ENCODE measurements at regions not wholly inside any gene's neighbourhood (a gene's known extent, or its start where the extent isn't known, plus 50 kb on each side); places are given as distances from the start of the nearest gene placed in this dataset.
"Not testable (repeated sequence)": the region's sequence is repeated elsewhere in the genome, so short reads cannot be mapped to it uniquely, and the experiment has no call there.

GRCh38 chr2:65914244-65914786 is 481.9 kb upstream of the SPRED2 start:
- DNase-seq (ENCODE audit: low spot score), result no peak

- no peak for DNase-seq (ENCODE audit: low spot score)
These were observed 481.4 kb upstream of the SPRED2 start for GRCh38 chr2:65913813-65914212.

- no peak for DNase-seq (ENCODE audit: low spot score)
These were observed 469.4 kb upstream of the SPRED2 start for GRCh38 chr2:65901756-65902155.

- no peak for DNase-seq (ENCODE audit: low spot score)
These were observed 464.0 kb upstream of the SPRED2 start for GRCh38 chr2:65896446-65896845.

- not testable (repeated sequence) for DNase-seq (ENCODE audit: low spot score)
These were observed 457.7 kb upstream of the SPRED2 start for GRCh38 chr2:65890131-65890530.

- no peak for DNase-seq (ENCODE audit: low spot score)
These were observed 452.9 kb upstream of the SPRED2 start for GRCh38 chr2:65885266-65885665.

GRCh38 chr2:65881592-65881991 is 449.2 kb upstream of the SPRED2 start:
- no peak for DNase-seq (ENCODE audit: low spot score)

- no peak for DNase-seq (ENCODE audit: low spot score)
These were observed 448.0 kb upstream of the SPRED2 start for GRCh38 chr2:65880436-65880835.

GRCh38 chr2:65878011-65878340 is 445.6 kb upstream of the SPRED2 start:
- DNase-seq (ENCODE audit: low spot score), result no peak

GRCh38 chr2:65877331-65878010 is 445.1 kb upstream of the SPRED2 start:
- peak; percentile 41 for DNase-seq (ENCODE audit: low spot score)

GRCh38 chr2:65876114-65876513 is 443.7 kb upstream of the SPRED2 start:
- no peak for DNase-seq (ENCODE audit: low spot score)

GRCh38 chr2:65870826-65871225 is 438.4 kb upstream of the SPRED2 start:
- DNase-seq (ENCODE audit: low spot score), result no peak

GRCh38 chr2:65869296-65869695 is 436.9 kb upstream of the SPRED2 start:
- no peak for DNase-seq (ENCODE audit: low spot score)

GRCh38 chr2:65868177-65868576 is 435.8 kb upstream of the SPRED2 start:
- no peak for DNase-seq (ENCODE audit: low spot score)

- DNase-seq (ENCODE audit: low spot score), result no peak
These were observed 435.0 kb upstream of the SPRED2 start for GRCh38 chr2:65867446-65867845.

GRCh38 chr2:65866148-65866547 is 433.7 kb upstream of the SPRED2 start:
- DNase-seq (ENCODE audit: low spot score), result no peak

- DNase-seq (ENCODE audit: low spot score), result no peak
These were observed 432.2 kb upstream of the SPRED2 start for GRCh38 chr2:65864619-65865018.

GRCh38 chr2:65863713-65864112 is 431.3 kb upstream of the SPRED2 start:
- no peak for DNase-seq (ENCODE audit: low spot score)

- no peak for DNase-seq (ENCODE audit: low spot score)
These were observed 424.5 kb upstream of the SPRED2 start for GRCh38 chr2:65856928-65857327.

- no peak for DNase-seq (ENCODE audit: low spot score)
These were observed 424.0 kb upstream of the SPRED2 start for GRCh38 chr2:65856423-65856822.

GRCh38 chr2:65850695-65851094 is 418.3 kb upstream of the SPRED2 start:
- no peak for DNase-seq (ENCODE audit: low spot score)

GRCh38 chr2:65846989-65847678 is 414.7 kb upstream of the SPRED2 start:
- no peak for DNase-seq (ENCODE audit: low spot score)

GRCh38 chr2:65845442-65846182 is 413.2 kb upstream of the SPRED2 start:
- DNase-seq (ENCODE audit: low spot score), result no peak

Data from AG08395 (cell line).